ENCODE measurements at regions not wholly inside any gene's neighbourhood (a gene's known extent, or its start where the extent isn't known, plus 50 kb on each side); places are given as distances from the start of the nearest gene placed in this dataset.

DNA sequence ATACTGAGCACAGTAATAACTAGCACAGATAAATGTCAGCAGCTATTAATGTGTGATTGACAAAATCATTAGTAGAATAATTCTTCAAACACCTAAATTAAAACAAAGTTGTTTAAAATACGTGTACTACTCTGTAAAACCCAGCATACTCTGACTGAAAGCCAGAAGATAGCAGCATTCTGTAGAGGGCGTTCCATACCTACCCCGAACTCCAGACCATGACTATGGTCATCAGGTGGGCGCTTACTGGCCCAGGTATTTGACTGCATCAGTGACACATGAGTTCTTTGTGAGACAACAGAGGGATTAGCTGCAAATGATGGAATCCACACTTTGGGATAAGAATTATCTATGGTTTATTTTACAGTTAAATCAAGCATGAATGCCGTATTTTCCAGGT is 139.7 kb upstream of the POGK start:
- TF ChIP-seq JUN (IDR thresholded peaks at IDR 0.05; ENCODE audit: borderline replicate concordance, insufficient read depth, insufficient read length, low read depth) (no peak), POLR2A (IDR thresholded peaks at IDR 0.05; ENCODE audit: low read depth, low read length) (no peak), POLR2AphosphoS5 (IDR thresholded peaks at IDR 0.05; ENCODE audit: insufficient read depth, low read depth, low read length) (no peak), FOS (IDR thresholded peaks at IDR 0.05; ENCODE audit: borderline replicate concordance, insufficient read depth, low read length) (no peak), GATA2 (IDR thresholded peaks at IDR 0.05; ENCODE audit: insufficient read depth, insufficient read length, low read depth, low read length) (no peak), MYC (IDR thresholded peaks at IDR 0.05; ENCODE audit: low read depth, low read length) (no peak), EZH2 (IDR thresholded peaks at IDR 0.05; ENCODE audit: borderline replicate concordance, low read depth, low read length, severe bottlenecking) (no peak)
- TF ChIP-seq, protein P1, sequence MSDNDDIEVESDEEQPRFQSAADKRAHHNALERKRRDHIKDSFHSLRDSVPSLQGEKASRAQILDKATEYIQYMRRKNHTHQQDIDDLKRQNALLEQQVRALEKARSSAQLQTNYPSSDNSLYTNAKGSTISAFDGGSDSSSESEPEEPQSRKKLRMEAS (IDR thresholded peaks at IDR 0.05; ENCODE audit: insufficient read depth, insufficient read length) = no peak
- TF ChIP-seq, protein P2, sequence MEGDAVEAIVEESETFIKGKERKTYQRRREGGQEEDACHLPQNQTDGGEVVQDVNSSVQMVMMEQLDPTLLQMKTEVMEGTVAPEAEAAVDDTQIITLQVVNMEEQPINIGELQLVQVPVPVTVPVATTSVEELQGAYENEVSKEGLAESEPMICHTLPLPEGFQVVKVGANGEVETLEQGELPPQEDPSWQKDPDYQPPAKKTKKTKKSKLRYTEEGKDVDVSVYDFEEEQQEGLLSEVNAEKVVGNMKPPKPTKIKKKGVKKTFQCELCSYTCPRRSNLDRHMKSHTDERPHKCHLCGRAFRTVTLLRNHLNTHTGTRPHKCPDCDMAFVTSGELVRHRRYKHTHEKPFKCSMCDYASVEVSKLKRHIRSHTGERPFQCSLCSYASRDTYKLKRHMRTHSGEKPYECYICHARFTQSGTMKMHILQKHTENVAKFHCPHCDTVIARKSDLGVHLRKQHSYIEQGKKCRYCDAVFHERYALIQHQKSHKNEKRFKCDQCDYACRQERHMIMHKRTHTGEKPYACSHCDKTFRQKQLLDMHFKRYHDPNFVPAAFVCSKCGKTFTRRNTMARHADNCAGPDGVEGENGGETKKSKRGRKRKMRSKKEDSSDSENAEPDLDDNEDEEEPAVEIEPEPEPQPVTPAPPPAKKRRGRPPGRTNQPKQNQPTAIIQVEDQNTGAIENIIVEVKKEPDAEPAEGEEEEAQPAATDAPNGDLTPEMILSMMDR (IDR thresholded peaks at IDR 0.05; ENCODE audit: extremely low read depth in 1 of 2, insufficient read depth in 1 of 2, low read depth in 1 of 2, low read length in 2 of 2) = no peak
- H3K36me3 ChIP-seq (ENCODE audit: control insufficient read depth in 2 of 2, extremely low read depth in 1 of 2, insufficient read depth in 2 of 2, low read length in 2 of 2) = no peaks in the 10 kb centered on the region
- H3K4me3 ChIP-seq (replicated peaks in 1 of 3; ENCODE audit: insufficient read depth in 1 of 3, low read depth in 1 of 3, low read length in 3 of 3) = no peak overlapping the region
- H3K27ac ChIP-seq (ENCODE audit: insufficient read depth, low read depth, low read length) = no peak overlapping the region
- no TSS peak for BruUV-seq (replicated peaks)
- H3K9me1 ChIP-seq (replicated peaks; ENCODE audit: control insufficient read depth, extremely low read depth, insufficient read depth, low read length) = no peaks in the 10 kb centered on the region
- H3K4me2 ChIP-seq (ENCODE audit: insufficient read depth, low read length) = no peak overlapping the region
- no peaks in the 10 kb centered on the region for H4K20me1 ChIP-seq (replicated peaks; ENCODE audit: control insufficient read depth, extremely low read depth, insufficient read depth, low read length)
- FAIRE-seq = no peak
- H3K79me2 ChIP-seq (ENCODE audit: control insufficient read depth, insufficient read depth, low read length) = no peaks in the 10 kb centered on the region
- no peaks in the 10 kb centered on the region for H3K9me3 ChIP-seq (replicated peaks; ENCODE audit: control insufficient read depth, insufficient read depth, low read length)
- no peak overlapping the region for H2AFZ ChIP-seq (ENCODE audit: low read depth, low read length)
- intact Hi-C loops (cut with micrococcal nuclease) (no loop called here), dilution Hi-C loops (cut with MboI; ENCODE audit: extremely low pct_ligation_motif_present, low sequenced_read_pairs) (no loop called here)
- DNase-seq (ENCODE audit: low read depth, low spot score) = no peak
- no peaks in the 10 kb centered on the region for H3K4me1 ChIP-seq (ENCODE audit: control insufficient read depth, extremely low read depth, insufficient read depth, low read length)
- no peak overlapping the region for H3K9ac ChIP-seq (replicated peaks; ENCODE audit: extremely low read depth, insufficient read depth, low read length)
- ChIA-PET CTCF (no interaction called here), POLR2A (no interaction called here)
- no peaks in the 10 kb centered on the region for H3K27me3 ChIP-seq (ENCODE audit: control insufficient read depth in 2 of 2, insufficient read depth in 2 of 2, low read length in 2 of 2)

Measured in endothelial cell of umbilical vein (primary cell).